ENCODE measurements at regions not wholly inside any gene's neighbourhood (a gene's known extent, or its start where the extent isn't known, plus 50 kb on each side); places are given as distances from the start of the nearest gene placed in this dataset.

DNA sequence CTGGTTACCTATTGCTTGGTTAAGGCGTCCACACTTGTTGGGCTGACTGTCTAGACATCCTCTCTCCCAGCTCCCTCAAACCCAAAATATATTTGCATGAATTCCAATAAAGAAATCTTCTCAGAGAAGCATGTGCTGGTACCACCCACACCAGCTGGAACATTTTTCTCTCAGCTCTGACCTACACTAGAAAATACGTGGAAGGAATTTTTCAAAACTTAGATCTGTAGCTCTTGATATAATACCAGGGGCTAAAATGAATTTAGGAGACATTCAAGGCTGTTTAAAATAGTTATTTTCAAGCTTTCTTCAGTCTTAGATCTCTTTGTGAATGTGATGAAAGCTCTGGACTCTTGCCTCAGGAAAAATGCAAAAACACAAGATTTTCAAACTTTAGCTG, 590.4 kb downstream of the PDCD6IP start:
- DNase-seq (ENCODE audit: low spot score) (no peak), ATAC-seq (ENCODE audit: low FRiP score) (no peak)
- TF ChIP-seq, protein P1, sequence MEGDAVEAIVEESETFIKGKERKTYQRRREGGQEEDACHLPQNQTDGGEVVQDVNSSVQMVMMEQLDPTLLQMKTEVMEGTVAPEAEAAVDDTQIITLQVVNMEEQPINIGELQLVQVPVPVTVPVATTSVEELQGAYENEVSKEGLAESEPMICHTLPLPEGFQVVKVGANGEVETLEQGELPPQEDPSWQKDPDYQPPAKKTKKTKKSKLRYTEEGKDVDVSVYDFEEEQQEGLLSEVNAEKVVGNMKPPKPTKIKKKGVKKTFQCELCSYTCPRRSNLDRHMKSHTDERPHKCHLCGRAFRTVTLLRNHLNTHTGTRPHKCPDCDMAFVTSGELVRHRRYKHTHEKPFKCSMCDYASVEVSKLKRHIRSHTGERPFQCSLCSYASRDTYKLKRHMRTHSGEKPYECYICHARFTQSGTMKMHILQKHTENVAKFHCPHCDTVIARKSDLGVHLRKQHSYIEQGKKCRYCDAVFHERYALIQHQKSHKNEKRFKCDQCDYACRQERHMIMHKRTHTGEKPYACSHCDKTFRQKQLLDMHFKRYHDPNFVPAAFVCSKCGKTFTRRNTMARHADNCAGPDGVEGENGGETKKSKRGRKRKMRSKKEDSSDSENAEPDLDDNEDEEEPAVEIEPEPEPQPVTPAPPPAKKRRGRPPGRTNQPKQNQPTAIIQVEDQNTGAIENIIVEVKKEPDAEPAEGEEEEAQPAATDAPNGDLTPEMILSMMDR (IDR thresholded peaks at IDR 0.05), result no peak

DNA sequence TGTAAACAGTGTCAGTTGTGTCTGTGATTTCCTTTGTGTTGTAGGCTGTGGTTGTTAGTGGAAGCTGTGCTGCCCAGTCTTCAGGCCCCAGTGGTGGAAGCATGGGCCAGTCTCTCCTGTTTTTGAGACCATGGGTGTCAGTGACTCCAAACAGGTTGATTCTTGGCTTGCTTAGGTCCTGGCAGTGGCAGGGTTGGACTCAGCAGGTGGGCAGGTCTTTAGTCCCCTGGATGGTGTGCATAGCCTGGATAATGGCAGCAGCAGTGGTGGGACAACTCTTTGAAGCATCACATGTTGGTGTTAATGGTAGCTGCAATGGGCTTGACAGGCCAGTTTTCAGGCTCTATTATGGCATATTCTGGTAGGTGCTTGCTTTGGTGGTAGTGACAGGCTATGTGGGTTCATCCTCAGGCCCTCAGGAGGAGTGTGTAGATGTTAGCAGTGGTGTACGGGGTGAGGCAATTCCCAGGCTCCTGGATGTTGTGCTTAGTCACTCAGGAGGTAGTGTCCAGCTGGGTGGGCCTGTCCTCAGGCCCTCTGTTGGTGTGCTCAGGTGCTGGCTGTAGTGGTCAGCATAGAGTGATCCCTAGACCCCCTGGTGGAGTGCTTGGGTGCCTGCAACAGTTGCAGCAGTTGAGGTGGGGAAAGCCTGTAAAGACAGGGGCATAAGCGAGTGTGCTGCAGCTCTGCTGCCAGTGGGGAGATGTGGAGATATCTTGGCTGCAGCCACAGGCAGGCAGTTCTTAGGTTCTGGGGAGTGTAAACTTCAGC, 596.7 kb downstream of the PDCD6IP start:
- DNase-seq (ENCODE audit: low spot score) (no peak), ATAC-seq (ENCODE audit: low FRiP score) (no peak)
- TF ChIP-seq, protein P1 (IDR thresholded peaks at IDR 0.05), result no peak

DNA sequence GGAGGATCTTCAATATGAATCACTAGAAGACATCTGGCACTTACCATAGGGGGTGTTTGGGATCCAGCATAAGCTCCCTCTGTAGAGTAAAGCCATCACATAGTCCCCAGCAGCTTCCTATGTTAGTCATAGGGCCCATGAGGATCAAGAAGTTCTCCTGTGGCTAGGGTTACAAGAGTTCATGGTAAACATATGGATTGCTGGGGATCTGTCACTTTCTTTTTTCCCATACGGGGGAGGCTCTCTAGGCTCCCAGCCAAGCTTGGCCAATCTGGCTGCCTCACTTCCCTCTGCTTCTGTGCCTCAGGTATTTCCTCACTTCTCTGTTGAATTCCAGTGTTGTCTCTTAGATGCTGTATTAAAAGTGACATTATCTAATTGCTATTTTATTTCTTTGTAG, 597.9 kb downstream of the PDCD6IP start:
- no peak for ATAC-seq (ENCODE audit: low FRiP score)
- no peak for DNase-seq (ENCODE audit: low spot score)
- TF ChIP-seq, protein P1 (IDR thresholded peaks at IDR 0.05), result no peak

DNA sequence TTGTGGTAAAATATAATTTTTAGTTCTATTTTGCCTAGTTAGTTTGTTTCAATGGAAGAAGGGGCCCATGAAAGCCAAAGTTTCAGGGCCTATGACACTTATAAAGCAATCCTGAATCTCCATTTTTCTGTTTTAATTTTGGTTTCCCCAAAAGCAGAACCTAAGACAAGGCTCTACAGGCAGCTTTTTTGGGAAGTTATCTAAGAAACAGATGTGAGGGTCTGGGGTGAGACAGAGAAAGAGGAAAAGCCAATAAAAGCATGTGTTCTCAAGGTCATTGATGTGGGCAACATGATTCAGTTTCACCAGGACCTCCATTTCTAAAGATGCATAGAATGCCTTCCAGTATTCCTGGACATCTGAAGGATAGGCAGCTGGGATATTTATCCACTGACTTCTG, 598.5 kb downstream of the PDCD6IP start:
- TF ChIP-seq, protein P1 (IDR thresholded peaks at IDR 0.05), result no peak
- DNase-seq (ENCODE audit: low spot score) (no peak), ATAC-seq (ENCODE audit: low FRiP score) (no peak)

DNA sequence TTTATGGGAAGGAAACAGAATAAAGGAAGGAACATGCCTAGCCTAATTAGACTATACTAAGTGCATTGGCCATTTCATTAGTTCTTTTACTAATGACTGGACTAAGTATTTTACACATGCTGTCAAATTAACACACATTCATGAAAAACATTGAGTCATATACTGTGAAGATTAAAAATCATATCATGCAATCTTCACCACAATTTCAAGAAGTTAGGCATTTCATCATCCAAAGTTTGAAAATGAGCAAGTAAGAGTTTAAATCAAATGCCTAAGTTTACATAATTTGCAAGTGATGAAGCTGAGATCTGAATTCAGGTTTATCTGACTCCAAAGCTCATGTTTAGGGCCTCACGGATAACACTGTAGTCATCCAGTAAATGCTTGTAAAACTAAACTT, 601.0 kb downstream of the PDCD6IP start:
- TF ChIP-seq, protein P1 (IDR thresholded peaks at IDR 0.05), result no peak
- ATAC-seq (ENCODE audit: low FRiP score) (no peak), DNase-seq (ENCODE audit: low spot score) (no peak)

DNA sequence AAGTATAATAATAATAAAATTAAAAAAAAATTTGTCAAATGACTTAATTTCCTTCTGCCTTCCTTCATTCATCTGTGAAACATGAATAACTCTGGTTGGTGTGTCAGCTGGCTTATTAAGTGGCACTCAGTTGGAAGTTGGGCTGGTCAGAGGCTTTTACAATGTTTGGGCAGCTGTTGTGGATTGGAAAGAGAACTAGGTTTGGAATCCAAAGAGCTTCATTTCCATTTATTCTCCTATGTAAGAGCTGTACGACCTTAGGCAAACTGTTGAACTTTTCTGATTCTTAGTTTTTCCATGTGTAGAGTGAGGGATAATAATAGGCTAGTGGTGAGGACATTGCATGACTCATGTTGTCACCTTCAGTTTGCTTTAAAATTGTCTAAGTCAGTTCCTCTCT, 606.7 kb downstream of the PDCD6IP start:
- ATAC-seq (ENCODE audit: low FRiP score), result no peak
- TF ChIP-seq, protein P1 (IDR thresholded peaks at IDR 0.05), result no peak
- no peak for DNase-seq (ENCODE audit: low spot score)

DNA sequence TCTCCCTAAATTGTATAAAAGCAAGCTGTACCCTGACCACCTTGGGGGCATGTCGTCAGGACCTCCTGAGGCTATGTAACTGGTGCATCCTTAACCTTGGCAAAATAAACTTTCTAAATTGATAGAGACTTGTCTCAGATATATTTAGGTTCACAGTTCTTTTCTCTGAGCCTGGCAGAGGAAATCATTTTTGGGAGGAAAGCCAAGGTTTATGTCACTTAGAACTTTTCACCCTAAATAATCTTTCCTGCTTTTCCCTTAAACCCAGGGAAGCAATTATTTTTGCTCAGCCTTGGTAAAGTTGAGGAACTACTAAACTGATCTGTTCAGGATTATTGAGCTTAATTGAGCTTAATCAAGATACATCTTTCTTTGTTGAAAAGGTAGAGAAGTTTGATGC, 608.9 kb downstream of the PDCD6IP start:
- no peak for DNase-seq (ENCODE audit: low spot score)
- ATAC-seq (ENCODE audit: low FRiP score), result no peak
- TF ChIP-seq, protein P1 (IDR thresholded peaks at IDR 0.05), result no peak

All from omental fat pad (tissue), 3 donors.